ENCODE measurements at regions not wholly inside any gene's neighbourhood (a gene's known extent, or its start where the extent isn't known, plus 50 kb on each side); places are given as distances from the start of the nearest gene placed in this dataset.

GRCh38 chr11:90795746-90796145, 572.9 kb upstream of the CHORDC1 start:
- DNase-seq (ENCODE audit: low read depth), result no peak
- TF ChIP-seq, protein P1, sequence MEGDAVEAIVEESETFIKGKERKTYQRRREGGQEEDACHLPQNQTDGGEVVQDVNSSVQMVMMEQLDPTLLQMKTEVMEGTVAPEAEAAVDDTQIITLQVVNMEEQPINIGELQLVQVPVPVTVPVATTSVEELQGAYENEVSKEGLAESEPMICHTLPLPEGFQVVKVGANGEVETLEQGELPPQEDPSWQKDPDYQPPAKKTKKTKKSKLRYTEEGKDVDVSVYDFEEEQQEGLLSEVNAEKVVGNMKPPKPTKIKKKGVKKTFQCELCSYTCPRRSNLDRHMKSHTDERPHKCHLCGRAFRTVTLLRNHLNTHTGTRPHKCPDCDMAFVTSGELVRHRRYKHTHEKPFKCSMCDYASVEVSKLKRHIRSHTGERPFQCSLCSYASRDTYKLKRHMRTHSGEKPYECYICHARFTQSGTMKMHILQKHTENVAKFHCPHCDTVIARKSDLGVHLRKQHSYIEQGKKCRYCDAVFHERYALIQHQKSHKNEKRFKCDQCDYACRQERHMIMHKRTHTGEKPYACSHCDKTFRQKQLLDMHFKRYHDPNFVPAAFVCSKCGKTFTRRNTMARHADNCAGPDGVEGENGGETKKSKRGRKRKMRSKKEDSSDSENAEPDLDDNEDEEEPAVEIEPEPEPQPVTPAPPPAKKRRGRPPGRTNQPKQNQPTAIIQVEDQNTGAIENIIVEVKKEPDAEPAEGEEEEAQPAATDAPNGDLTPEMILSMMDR (IDR thresholded peaks at IDR 0.05; ENCODE audit: control insufficient read depth, extremely low read depth, insufficient read depth), result no peak
- H3K4me3 ChIP-seq (ENCODE audit: low read depth, low read length), result no peak overlapping the region

- no peak for DNase-seq (ENCODE audit: low read depth)
- TF ChIP-seq, protein P1 (IDR thresholded peaks at IDR 0.05; ENCODE audit: control insufficient read depth, extremely low read depth, insufficient read depth), result no peak
- H3K4me3 ChIP-seq (ENCODE audit: low read depth, low read length), result no peak overlapping the region
These were observed 566.1 kb upstream of the CHORDC1 start for GRCh38 chr11:90788961-90789360.

- TF ChIP-seq, protein P1 (IDR thresholded peaks at IDR 0.05; ENCODE audit: control insufficient read depth, extremely low read depth, insufficient read depth), result no peak
- H3K4me3 ChIP-seq (ENCODE audit: low read depth, low read length), result no peak overlapping the region
- DNase-seq (ENCODE audit: low read depth), result no peak
These were observed 561.5 kb upstream of the CHORDC1 start for GRCh38 chr11:90784241-90784814.

DNA sequence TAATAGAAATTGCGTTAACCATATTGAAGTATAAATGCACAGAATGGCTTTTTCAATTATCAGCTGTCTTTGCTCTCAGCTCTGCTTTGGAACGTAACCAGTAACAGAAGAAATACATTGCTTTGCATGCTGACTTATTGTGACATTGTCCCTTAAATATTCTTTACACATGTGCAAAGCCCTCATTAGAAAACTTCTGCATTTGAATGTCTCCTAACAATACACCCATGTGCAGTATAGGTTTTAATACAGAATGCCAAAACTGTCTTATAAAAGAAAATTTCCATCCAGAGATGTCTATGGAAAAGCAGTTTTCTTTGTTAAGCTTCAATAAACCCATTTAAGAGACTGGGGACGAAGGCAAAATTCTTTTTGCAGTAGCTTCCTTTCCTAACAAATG, 560.3 kb upstream of the CHORDC1 start:
- TF ChIP-seq, protein P1 (IDR thresholded peaks at IDR 0.05; ENCODE audit: control insufficient read depth, extremely low read depth, insufficient read depth), result no peak
- H3K4me3 ChIP-seq (ENCODE audit: low read depth, low read length), result no peak overlapping the region
- DNase-seq (ENCODE audit: low read depth), result no peak

DNA sequence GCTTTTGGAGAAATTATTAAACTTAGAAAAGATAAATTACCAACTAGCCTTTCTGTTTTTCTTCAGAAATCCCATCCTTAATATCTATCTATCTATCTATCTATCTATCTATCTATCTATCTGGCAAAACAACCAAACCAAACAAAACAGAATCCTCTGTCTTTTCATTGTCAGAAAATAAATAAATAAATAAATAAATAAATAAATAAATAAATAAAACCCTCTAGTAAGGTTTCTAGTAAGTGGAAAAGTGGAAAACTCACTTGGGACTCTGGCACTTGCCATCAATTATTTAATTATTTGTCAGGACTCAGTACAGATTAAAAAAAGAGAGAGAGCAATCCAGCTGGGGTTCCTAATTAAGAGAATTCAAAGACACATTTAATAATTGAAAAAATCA, 556.2 kb upstream of the CHORDC1 start:
- TF ChIP-seq, protein P1 (IDR thresholded peaks at IDR 0.05; ENCODE audit: control insufficient read depth, extremely low read depth, insufficient read depth), result no peak
- no peak for DNase-seq (ENCODE audit: low read depth)
- no peak overlapping the region for H3K4me3 ChIP-seq (ENCODE audit: low read depth, low read length)

DNA sequence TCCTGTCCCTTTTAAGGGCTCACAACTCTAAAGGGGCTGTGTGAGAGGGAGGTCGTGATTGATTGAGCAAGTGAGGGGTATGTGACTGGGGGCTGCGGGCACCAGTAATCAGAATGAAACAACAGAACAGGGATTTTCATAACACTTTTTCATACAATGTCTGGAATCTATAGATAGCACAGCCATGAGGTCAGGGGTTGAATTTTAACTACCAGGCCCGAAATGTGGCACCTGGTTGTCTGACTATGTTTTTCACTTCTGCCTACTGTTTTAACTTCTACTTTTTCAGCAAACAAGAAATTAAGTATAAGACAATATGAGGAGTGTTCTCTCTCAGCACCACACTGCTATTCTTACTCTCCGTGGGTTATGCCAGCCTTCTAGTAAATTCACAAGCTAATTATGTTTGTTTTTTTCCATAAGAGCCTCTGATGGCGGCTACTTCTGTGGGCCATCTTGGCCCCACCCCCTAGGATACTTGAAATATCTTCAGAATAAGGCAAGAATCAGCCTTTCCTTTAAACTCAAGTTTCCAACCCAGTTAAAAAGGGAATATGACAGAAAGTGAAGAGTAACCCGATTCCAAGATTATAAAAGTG, 552.8 kb upstream of the CHORDC1 start:
- H3K4me3 ChIP-seq (ENCODE audit: low read depth, low read length), result no peak overlapping the region
- TF ChIP-seq, protein P1 (IDR thresholded peaks at IDR 0.05; ENCODE audit: control insufficient read depth, extremely low read depth, insufficient read depth), result no peak
- no peak for DNase-seq (ENCODE audit: low read depth)

Data from LNCaP clone FGC (cell line).